Adipose tissue (tissue), 3 donors: ENCODE measurements at regions not wholly inside any gene's neighbourhood (a gene's known extent, or its start where the extent isn't known, plus 50 kb on each side); places are given as distances from the start of the nearest gene placed in this dataset.
A peak's percentile ranks its signal among the peaks of the same experiment; 100 is the strongest.
"Not testable (repeated sequence)": the region's sequence is repeated elsewhere in the genome, so short reads cannot be mapped to it uniquely, and the experiment has no call there.

Source experiments
- H3K27ac ChIP-seq: one replicate; pipeline ENCODE4 v1.5.1; 2013; ENCODE audit warnings: low read depth, low read length
- WGBS, 3 donors: extraction: QIAGEN DNeasy Blood & Tissue Kit; methylation state at CpG; one replicate each; pipeline ENCODE4 v1.1.7; 2013; 5-methylcytosine and 5-hydroxymethylcytosine counted together
- donor health status: healthy with polysubstance abuse.
- donor health status: Bipolar disorder and iron deficiency.
- donor health status: healthy.

GRCh38 chr13:79974935-79975650, 365.8 kb downstream of the SPRY2 start:
- H3K27ac ChIP-seq, result not testable (repeated sequence)
- WGBS, 3 donors, result 75 to 86% (median 85%) methylated on average over 7 of the region's 7 CpGs

DNA sequence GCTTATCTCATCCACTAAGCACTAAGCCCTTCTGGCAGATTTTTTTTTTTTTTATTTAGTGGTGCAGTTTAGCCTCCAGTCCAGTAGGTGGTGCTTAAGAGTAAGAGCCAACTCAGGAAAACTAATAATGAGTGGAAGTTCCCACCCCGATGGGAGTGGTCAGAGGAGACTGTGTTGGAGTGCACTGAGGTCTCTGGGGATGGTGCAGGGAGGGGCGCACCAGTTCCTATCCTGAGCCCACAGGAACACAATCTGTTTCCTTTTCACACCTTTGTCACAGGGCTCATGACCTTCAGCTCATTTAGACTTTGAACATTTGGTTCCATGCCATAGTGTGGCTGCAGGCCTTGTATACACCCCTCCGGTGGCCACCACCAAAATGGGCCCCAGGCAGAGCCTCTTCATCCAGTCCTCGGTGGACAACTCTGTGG, 367.4 kb downstream of the SPRY2 start:
- 81 to 86% (median 81%) methylated on average over 4 of the region's 4 CpGs for WGBS, 3 donors

GRCh38 chr13:79972066-79972569, 368.8 kb downstream of the SPRY2 start:
- 83 to 95% (median 89%) methylated on average over 2 of the region's 2 CpGs for WGBS, 3 donors
- H3K27ac ChIP-seq, result no peak overlapping the region

More for the DNA sequence above, 367.4 kb downstream of the SPRY2 start:
- H3K27ac ChIP-seq, result peak overlapping the region; percentile 38

GRCh38 chr13:79966493-79966895, 374.4 kb downstream of the SPRY2 start:
- 58 to 67% (median 64%) methylated on average over 2 of the region's 2 CpGs for WGBS, 3 donors
- H3K27ac ChIP-seq, result no peak overlapping the region

GRCh38 chr13:79966059-79966458, 374.9 kb downstream of the SPRY2 start:
- H3K27ac ChIP-seq, result no peak overlapping the region
- 64 to 90% (median 72%) methylated on average over 3 of the region's 3 CpGs for WGBS, 3 donors

DNA sequence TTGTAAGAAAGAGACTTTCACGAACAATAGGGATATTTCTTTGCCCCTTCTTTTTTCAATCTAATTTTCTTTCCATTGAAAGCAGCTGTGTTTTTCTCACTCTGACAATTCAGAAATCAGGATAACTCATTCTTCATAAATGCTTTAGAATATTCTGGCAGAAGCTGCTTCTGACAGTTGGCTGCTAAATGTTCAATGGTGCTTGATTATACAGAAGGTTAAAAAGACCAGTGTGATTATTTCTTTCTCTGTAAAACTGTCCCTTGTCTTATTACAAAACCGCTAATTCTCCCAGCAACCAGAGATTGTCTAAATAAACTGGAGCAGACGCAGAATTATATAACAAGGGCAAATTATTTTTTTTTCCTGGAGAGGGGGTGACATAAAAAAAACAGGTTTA, 394.4 kb downstream of the SPRY2 start:
- no peak overlapping the region for H3K27ac ChIP-seq
- 88 to 95% (median 92%) methylated on average over 3 of the region's 3 CpGs for WGBS, 3 donors

DNA sequence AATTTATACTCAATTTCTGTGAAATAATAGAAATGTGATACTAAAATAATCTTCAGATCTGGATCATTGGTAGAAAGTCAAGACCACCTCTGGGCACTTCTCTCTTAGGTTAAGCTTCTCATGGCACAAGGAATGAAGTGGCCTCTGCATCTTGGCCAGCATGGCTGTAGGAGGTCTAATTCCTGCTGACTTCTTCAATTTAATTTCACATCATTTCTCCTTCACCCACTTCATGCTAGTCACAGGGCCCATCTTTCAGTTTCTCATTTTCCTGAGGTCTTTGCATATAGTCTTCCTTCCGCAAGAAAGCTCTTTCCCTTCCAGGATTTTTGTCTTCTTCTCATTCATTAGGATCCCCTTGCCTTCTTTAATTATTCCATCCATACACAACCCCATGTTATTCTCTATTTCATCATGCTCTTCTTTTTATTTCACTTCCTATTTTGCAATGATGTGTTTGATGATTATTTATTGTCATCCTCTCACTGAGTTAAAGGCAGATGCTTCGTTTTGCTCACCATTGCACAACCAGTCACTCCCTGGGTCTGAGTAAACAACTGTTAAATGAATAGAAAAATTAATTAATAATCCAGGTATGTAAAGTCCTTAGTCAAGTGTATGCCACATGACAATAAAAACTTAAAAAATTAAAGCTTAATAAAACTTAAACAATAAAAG, 397.4 kb downstream of the SPRY2 start:
- 50 to 65% (median 62%) methylated on average over 2 of the region's 2 CpGs for WGBS, 3 donors
- H3K27ac ChIP-seq, result no peak overlapping the region

DNA sequence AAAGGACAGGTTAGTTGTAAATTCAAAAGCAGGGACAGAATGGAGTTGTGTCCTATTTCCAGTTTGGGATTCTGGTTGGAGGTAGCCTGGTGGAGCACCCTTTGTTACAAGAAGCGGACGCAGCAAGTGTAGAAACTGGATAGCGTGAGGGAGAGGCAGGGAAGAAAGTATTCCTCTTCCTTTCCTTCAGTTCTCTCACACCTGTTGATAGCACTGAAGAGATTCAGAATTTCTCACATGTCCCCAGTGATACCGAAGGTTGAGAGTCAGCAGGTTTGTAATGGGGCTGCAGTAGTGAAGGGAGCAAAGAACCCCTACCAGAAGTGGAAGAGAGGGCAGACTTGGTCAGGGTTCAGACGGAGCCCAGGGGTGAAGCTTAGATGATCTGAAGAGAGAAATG, 399.2 kb downstream of the SPRY2 start:
- WGBS, 3 donors, result 96 to 98% (median 96%) methylated on average over 5 of the region's 5 CpGs
- H3K27ac ChIP-seq, result no peak overlapping the region

DNA sequence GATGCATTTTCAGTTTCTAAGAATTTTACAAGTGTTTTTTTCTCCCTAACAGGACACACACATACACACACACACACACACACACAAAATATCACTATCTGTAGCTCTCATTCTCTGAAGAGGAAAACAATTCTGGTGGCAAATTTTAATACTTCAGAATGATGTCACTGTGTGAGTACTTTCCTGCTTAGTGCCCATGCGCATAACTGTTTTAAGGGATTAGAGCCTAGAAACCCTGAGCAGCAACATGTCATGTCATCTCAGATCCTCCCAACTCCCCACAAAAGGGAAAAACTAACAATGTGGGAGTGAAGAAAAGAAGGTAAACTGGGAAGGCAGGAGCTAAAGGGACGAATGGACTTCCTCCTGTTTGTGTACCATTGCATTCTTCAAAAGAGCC, 401.2 kb downstream of the SPRY2 start:
- no peak overlapping the region for H3K27ac ChIP-seq
- WGBS, 3 donors, result 80 to 84% (median 80%) methylated on average over 2 of the region's 2 CpGs

GRCh38 chr13:79937771-79938216, 403.1 kb downstream of the SPRY2 start:
- H3K27ac ChIP-seq, result no peak overlapping the region
- WGBS, 3 donors, result 85 to 87% (median 85%) methylated on average over 3 of the region's 3 CpGs

DNA sequence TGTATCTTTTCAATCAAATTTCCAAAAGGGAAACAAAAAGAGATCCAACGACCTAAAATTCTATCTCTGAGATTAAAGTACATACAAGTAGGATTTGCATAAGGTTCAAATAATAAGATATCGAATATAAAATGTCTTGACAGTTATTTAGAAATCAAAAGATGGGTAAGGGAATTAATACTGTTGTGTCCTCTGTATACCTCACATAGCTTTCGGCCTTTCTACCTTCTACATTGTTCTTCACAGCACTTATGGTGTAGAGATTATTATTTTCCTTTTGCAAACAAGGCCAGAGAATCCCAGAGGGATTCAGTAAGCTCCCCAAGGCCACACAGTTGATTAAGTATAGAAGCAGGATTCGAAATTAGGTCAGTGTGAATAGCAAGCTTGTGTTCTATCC, 403.6 kb downstream of the SPRY2 start:
- H3K27ac ChIP-seq, result no peak overlapping the region
- WGBS, 3 donors, result 69 to 91% (median 83%) methylated on average over 4 of the region's 4 CpGs

DNA sequence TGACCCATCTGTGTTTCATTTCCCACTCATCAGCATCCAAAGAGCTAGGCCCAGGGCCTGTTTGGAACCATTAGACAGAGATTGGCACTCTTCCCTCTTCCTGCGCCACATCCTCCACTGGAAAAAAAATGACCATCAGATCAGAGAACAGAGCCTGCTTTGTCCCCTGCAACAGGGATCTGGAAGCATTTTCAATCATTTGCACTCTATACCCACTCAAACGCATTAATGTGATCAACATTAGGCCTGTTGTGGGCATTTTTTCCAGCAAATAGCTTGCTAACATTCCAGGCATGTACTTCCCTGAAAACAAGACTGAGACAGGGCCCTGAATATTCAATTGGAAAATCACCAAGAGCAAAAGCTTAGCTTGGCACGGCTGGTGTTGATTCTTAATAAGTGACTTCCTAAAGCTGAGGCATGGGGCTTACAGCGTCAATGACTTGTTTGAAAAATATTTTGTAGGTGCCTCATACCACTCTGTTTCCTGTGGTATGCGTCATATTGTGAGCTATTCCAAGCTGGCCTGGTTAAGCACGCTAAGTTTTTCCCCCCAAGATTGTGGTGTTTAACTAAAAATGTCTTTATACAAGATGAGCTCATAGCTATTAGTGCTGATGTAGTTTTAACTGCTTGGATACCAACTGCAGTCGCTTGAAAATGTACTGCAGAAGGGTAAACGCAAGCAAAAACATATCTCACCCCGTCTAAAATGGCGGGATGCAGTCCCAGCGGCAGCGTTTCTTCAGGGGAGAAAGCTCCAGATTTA, 404.4 kb downstream of the SPRY2 start:
- 65 to 79% (median 78%) methylated on average over 12 of the region's 12 CpGs for WGBS, 3 donors
- no peak overlapping the region for H3K27ac ChIP-seq

- no peak overlapping the region for H3K27ac ChIP-seq
These were observed 405.8 kb downstream of the SPRY2 start for GRCh38 chr13:79935121-79935520.

GRCh38 chr13:79933389-79933788, 407.5 kb downstream of the SPRY2 start:
- 90 to 96% (median 95%) methylated on average over 2 of the region's 2 CpGs for WGBS, 3 donors
- H3K27ac ChIP-seq, result no peak overlapping the region

GRCh38 chr13:79932556-79932955, 408.4 kb downstream of the SPRY2 start:
- 37 to 57% (median 47%) methylated on average over 2 of the region's 2 CpGs for WGBS, 3 donors

DNA sequence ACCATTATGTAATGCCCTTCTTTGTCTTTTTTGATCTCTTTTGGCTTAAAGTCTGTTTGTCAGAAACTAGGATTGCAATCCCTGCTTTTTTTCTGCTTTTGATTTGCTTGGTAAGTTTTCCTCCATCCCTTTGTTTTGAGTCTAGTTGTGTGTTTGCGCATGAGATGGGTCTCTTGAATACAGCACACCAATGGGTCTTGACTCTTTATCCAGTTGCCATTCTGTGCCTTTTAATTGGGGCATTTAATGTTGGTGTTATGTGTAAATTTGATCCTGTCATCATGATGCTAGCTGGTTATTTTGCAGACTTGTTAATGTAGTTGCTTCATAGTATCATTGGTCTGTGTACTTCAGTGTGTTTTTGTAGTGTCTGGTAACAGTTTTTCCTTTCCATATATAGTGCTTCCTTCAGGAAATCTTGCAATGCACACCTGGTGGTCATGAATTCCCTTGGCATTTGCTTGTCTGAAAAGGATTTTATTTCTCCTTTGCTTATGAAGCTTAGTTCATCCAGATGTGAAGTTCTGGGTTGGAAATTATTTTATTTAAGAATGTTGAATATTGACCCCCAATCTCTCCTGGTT, 416.9 kb downstream of the SPRY2 start:
- 97 to 100% (median 98%) methylated on average over 1 of the region's 1 CpG for WGBS, 3 donors
- not testable (repeated sequence) for H3K27ac ChIP-seq

More at GRCh38 chr13:79932556-79932955, 408.4 kb downstream of the SPRY2 start:
- H3K27ac ChIP-seq, result no peak overlapping the region

- 58 to 72% (median 64%) methylated on average over 2 of the region's 2 CpGs for WGBS, 3 donors
- H3K27ac ChIP-seq, result no peak overlapping the region
These were observed 421.8 kb downstream of the SPRY2 start for GRCh38 chr13:79919091-79919490.

DNA sequence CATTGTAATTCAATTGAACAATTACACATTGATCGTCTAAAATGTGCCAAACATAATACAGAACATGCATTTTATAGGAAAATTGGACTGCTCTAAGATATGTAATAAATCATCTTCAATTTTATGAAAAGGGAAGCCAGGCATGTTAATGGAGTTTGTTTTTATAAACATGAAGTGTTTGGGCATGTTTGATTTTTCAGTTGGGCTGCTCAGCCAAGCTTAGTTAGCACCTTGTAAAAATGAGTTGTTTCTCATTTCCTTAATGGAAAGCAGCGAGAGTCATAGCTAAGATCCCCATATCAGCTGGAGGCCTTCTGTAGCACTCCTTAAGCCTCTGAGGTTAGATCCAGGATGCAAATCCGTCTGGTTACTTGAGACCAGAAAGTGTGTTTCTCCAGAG, 422.3 kb downstream of the SPRY2 start:
- 68 to 83% (median 80%) methylated on average over 3 of the region's 3 CpGs for WGBS, 3 donors
- H3K27ac ChIP-seq, result no peak overlapping the region

DNA sequence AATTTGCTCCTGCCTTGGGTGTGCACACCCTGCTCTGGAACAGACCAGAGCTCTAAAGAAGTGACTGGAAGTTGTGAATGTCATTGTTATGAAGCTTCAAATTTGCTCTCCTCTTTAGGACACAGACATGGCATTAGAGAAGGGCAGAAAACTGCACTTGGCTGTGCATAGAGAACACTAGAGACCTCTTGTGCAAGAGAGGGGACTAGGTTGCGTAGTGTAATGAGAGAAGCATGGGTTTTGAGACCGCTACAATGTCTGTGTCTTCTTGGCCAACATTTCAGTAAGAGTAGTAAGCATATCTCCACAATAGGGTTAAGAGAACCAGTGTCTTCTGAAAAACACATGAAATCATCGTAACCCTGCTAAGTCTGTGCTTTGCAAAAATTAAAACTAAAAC, 423.3 kb downstream of the SPRY2 start:
- no peak overlapping the region for H3K27ac ChIP-seq
- WGBS, 3 donors, result 86 to 95% (median 90%) methylated on average over 3 of the region's 3 CpGs
